D341Med (cell line): ENCODE measurements at regions not wholly inside any gene's neighbourhood (a gene's known extent, or its start where the extent isn't known, plus 50 kb on each side); places are given as distances from the start of the nearest gene placed in this dataset.

Experiments
- DNase-seq: peaks from one replicate; pipeline ENCODE4 v3.0.0; 2012; ENCODE audit warnings: low spot score

GRCh38 chr9:99590410-99590809 is 231.3 kb upstream of the NR4A3 start:
- no peak for DNase-seq

GRCh38 chr9:99590840-99591239 is 230.8 kb upstream of the NR4A3 start:
- DNase-seq, result no peak

GRCh38 chr9:99591770-99592169 is 229.9 kb upstream of the NR4A3 start:
- DNase-seq, result no peak

- no peak for DNase-seq
Observed at GRCh38 chr9:99592834-99593574, 228.7 kb upstream of the NR4A3 start.

GRCh38 chr9:99593610-99594009 is 228.1 kb upstream of the NR4A3 start:
- no peak for DNase-seq

- DNase-seq, result no peak
Observed at GRCh38 chr9:99594056-99594780, 227.5 kb upstream of the NR4A3 start.

- no peak for DNase-seq
Observed at GRCh38 chr9:99595796-99596195, 225.9 kb upstream of the NR4A3 start.

- no peak for DNase-seq
Observed at GRCh38 chr9:99601571-99602111, 220.0 kb upstream of the NR4A3 start.

GRCh38 chr9:99602854-99603253 is 218.8 kb upstream of the NR4A3 start:
- no peak for DNase-seq

- no peak for DNase-seq
Observed at GRCh38 chr9:99605016-99605743, 216.5 kb upstream of the NR4A3 start.

GRCh38 chr9:99606296-99606695 is 215.4 kb upstream of the NR4A3 start:
- no peak for DNase-seq

- no peak for DNase-seq
Observed at GRCh38 chr9:99606957-99607356, 214.7 kb upstream of the NR4A3 start.

- DNase-seq, result no peak
Observed at GRCh38 chr9:99607842-99608448, 213.7 kb upstream of the NR4A3 start.

- no peak for DNase-seq
Observed at GRCh38 chr9:99614341-99614740, 207.3 kb upstream of the NR4A3 start.

- DNase-seq, result no peak
Observed at GRCh38 chr9:99621040-99621439, 200.6 kb upstream of the NR4A3 start.

- no peak for DNase-seq
Observed at GRCh38 chr9:99622679-99623078, 199.0 kb upstream of the NR4A3 start.

- no peak for DNase-seq
Observed at GRCh38 chr9:99623780-99624364, 197.8 kb upstream of the NR4A3 start.

- no peak for DNase-seq
Observed at GRCh38 chr9:99624499-99625233, 197.0 kb upstream of the NR4A3 start.

GRCh38 chr9:99626426-99626825 is 195.3 kb upstream of the NR4A3 start:
- DNase-seq, result no peak

- no peak for DNase-seq
Observed at GRCh38 chr9:99628285-99628684, 193.4 kb upstream of the NR4A3 start.
